A673 (cell line): ENCODE measurements at regions not wholly inside any gene's neighbourhood (a gene's known extent, or its start where the extent isn't known, plus 50 kb on each side); places are given as distances from the start of the nearest gene placed in this dataset.
A peak's percentile ranks its signal among the peaks of the same experiment; 100 is the strongest.
"Not testable (repeated sequence)": the region's sequence is repeated elsewhere in the genome, so short reads cannot be mapped to it uniquely, and the experiment has no call there.

Experiments used
- BruUV-seq: library from RNA; stranded (reverse); fragments of 400-500 nt; replicated peaks from 2 replicates; lab custom pipeline; 2021; lab: Mats Ljungman, UMichigan
- CTCF ChIA-PET: fragments of 300-600 bp; sonication (Branson Sonifier 250); formaldehyde crosslinking; loops from one replicate; lab custom pipeline; 2022; ENCODE audit warnings: antibody characterized with exemption; lab: Charles Lee
- POLR2A ChIA-PET: fragments of 300-600 bp; sonication (Branson Sonifier 250); formaldehyde crosslinking; loops from one replicate; lab custom pipeline; 2022; ENCODE audit warnings: antibody characterized with exemption; ENCODE audit not compliant: low non-redundant PET; lab: Charles Lee
- DNase-seq: peaks from one replicate; pipeline ENCODE4 v3.0.0-alpha.2; 2015; ENCODE audit warnings: low spot score
- H3K27ac ChIP-seq: fragments of 200-600 bp; sonication (generic); 2 replicates; pipeline ENCODE4 v1.5.1; 2016; ENCODE audit warnings: mixed run types, low read depth, mild to moderate bottlenecking, mixed read lengths, antibody characterized with exemption, low read length; ENCODE audit not compliant: poor library complexity, severe bottlenecking
- H3K27me3 ChIP-seq: fragments of 200-600 bp; sonication (generic); replicated peaks from 2 replicates; pipeline ENCODE4 v1.6.1; 2017; ENCODE audit warnings: mixed run types, low read depth, mild to moderate bottlenecking, mixed read lengths, antibody characterized with exemption, low read length; ENCODE audit not compliant: insufficient read depth, poor library complexity
- H3K36me3 ChIP-seq: fragments of 200-600 bp; sonication (generic); 2 replicates; pipeline ENCODE4 v1.6.1; 2016; ENCODE audit warnings: mixed run types, mild to moderate bottlenecking, mixed read lengths, antibody characterized with exemption, low read length; ENCODE audit not compliant: insufficient read depth, poor library complexity, severe bottlenecking
- H3K4me1 ChIP-seq: fragments of 200-600 bp; sonication (generic); 2 replicates; pipeline ENCODE4 v1.6.1; 2017; ENCODE audit warnings: mixed run types, mild to moderate bottlenecking, mixed read lengths, antibody characterized with exemption, low read length; ENCODE audit not compliant: insufficient read depth, poor library complexity, severe bottlenecking
- H3K4me3 ChIP-seq: fragments of 200-600 bp; sonication (generic); 2 replicates; pipeline ENCODE4 v1.5.1; 2016; ENCODE audit warnings: low read depth, mixed run types, mild to moderate bottlenecking, mixed read lengths, low read length; ENCODE audit not compliant: poor library complexity, severe bottlenecking
- H3K9me3 ChIP-seq: fragments of 200-600 bp; sonication (generic); 2 replicates; pipeline ENCODE4 v1.6.1; 2016; ENCODE audit warnings: mixed run types, low read depth, mild to moderate bottlenecking, mixed read lengths, antibody characterized with exemption, low read length; ENCODE audit not compliant: poor library complexity, severe bottlenecking
- EZH2 ChIP-seq: fragments of 200-600 bp; sonication (generic); IDR thresholded peaks from 2 replicates; pipeline ENCODE4 v1.6.1; 2017; ENCODE audit warnings: borderline replicate concordance, low read depth, mild to moderate bottlenecking, mixed read lengths, antibody characterized with exemption, low read length; ENCODE audit not compliant: poor library complexity, severe bottlenecking
- intact Hi-C: fragments of 100-400 bp; cut with micrococcal nuclease; formaldehyde crosslinking; loops from one replicate; pipeline ENCODE4 v1.10.0; 2022; ENCODE audit not compliant: unreplicated experiment
- TF ChIP-seq, protein P1 (sequence below): fragments of 300-800, 200-600 bp; sonication (generic); conservative IDR thresholded peaks from 2 replicates; pipeline ENCODE4 v1.5.1; 2017; ENCODE audit warnings: low read depth, mild to moderate bottlenecking, antibody characterized with exemption, low read length, moderate library complexity, mixed read lengths

DNA sequence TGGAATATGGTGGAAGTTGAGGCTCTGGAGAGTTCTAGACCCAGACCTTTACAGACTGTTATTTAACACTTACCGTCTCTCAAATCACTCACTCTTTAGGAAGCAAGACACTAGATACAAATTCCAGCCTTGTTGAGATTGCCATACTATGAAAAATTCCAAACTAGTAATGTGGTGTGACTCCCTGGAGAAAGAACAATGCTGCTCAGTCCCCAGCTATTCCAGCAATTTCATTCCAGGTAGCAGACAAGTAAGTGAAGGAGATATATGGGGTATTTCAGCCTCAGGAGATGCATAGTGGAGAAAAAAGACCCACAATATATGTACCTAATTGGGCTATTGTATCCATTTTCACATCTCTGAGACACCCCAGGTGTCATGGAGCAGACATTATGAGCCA, 678.9 kb upstream of the LMO3 start:
- no peak overlapping the region for H3K27ac ChIP-seq
- intact Hi-C loops = no loop called here
- BruUV-seq = no TSS peak
- no peak for DNase-seq
- H3K4me3 ChIP-seq = no peak overlapping the region
- ChIA-PET POLR2A (no interaction called here), CTCF (no interaction called here)
- H3K4me1 ChIP-seq = no peaks in the 10 kb centered on the region
- H3K27me3 ChIP-seq = no peaks in the 10 kb centered on the region
- peaks cover 12% of the 10 kb centered on the region for H3K9me3 ChIP-seq
- no peaks in the 10 kb centered on the region for H3K36me3 ChIP-seq
- TF ChIP-seq EZH2 = no peak
- TF ChIP-seq, protein P1, sequence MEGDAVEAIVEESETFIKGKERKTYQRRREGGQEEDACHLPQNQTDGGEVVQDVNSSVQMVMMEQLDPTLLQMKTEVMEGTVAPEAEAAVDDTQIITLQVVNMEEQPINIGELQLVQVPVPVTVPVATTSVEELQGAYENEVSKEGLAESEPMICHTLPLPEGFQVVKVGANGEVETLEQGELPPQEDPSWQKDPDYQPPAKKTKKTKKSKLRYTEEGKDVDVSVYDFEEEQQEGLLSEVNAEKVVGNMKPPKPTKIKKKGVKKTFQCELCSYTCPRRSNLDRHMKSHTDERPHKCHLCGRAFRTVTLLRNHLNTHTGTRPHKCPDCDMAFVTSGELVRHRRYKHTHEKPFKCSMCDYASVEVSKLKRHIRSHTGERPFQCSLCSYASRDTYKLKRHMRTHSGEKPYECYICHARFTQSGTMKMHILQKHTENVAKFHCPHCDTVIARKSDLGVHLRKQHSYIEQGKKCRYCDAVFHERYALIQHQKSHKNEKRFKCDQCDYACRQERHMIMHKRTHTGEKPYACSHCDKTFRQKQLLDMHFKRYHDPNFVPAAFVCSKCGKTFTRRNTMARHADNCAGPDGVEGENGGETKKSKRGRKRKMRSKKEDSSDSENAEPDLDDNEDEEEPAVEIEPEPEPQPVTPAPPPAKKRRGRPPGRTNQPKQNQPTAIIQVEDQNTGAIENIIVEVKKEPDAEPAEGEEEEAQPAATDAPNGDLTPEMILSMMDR = no peak

DNA sequence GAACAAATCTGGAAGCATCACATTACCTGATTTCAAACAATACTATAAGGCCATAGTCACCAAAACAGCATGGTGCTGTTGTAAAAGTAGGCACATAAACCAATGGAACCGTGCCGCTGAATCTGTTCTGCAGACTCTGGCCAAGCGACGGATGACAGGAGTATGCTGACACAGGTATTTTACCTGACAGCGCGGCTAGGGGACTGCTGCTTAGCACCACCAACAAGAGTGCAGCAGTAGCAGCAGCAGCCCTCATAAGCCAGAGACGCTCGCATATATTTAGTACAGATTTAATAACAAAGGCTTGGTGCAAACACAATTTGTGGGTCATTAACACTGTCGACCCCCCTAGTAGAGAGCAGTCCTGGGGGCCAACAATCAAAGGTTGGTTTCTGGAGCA, 677.6 kb upstream of the LMO3 start:
- H3K36me3 ChIP-seq = no peaks in the 10 kb centered on the region
- intact Hi-C loops = no loop called here
- no peak for DNase-seq
- H3K27ac ChIP-seq = no peak overlapping the region
- CTCF ChIA-PET = no interaction called here
- H3K4me1 ChIP-seq = no peaks in the 10 kb centered on the region
- BruUV-seq = no TSS peak
- TF ChIP-seq, protein P1 = no peak
- TF ChIP-seq EZH2 = no peak
- POLR2A ChIA-PET = no interaction called here
- H3K4me3 ChIP-seq = no peak overlapping the region
- peaks cover 12% of the 10 kb centered on the region for H3K9me3 ChIP-seq
- H3K27me3 ChIP-seq = no peaks in the 10 kb centered on the region

DNA sequence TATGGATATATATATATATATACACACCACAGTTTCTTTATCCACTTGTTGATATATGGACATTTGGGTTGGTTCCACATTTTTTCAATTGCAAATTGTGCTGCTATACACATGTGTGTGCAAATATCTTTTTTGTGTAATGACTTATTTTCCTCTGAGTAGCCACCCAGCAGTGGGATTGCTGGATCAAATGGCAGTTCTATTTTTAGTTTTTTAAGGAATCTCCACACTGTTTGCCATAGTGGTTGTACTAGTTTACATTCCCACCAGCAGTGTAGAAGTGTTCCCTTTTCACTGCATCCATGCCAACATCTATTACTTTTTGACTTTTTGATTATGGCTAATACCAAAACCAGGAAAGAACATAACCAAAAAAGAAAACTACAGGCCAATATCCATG, 676.2 kb upstream of the LMO3 start:
- DNase-seq, CTCF ChIA-PET, H3K4me1 ChIP-seq, H3K4me3 ChIP-seq, H3K36me3 ChIP-seq, POLR2A ChIA-PET, H3K27ac ChIP-seq, H3K27me3 ChIP-seq, intact Hi-C loops, H3K9me3 ChIP-seq, BruUV-seq: not testable (repeated sequence)

DNA sequence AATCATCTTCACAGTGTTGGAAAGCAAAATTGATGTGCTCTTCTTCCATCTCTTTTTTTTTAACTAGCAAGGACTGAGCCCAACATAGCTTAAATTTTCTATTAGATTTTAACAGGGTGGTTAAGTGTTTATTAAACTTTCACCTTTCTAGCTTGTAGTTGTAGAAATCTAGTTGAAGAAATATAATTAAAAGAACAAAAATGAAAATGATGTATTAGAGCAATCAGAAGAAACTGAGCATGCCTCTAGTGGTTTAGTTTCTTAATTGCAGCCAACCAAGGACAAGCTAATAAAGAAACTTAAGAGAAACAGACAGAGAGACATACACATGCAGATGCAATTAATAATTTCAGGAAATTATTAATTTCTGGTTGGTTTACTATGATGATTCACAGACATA, 673.0 kb upstream of the LMO3 start:
- intact Hi-C loops = no loop called here
- no peaks in the 10 kb centered on the region for H3K9me3 ChIP-seq
- no peaks in the 10 kb centered on the region for H3K4me1 ChIP-seq
- H3K27me3 ChIP-seq = no peaks in the 10 kb centered on the region
- no peak overlapping the region for H3K4me3 ChIP-seq
- no peaks in the 10 kb centered on the region for H3K36me3 ChIP-seq
- no TSS peak for BruUV-seq
- no peak for TF ChIP-seq EZH2
- TF ChIP-seq, protein P1 = peak; percentile 62
- ChIA-PET POLR2A (no interaction called here), CTCF (no interaction called here)
- DNase-seq = peak; percentile 9
- no peak overlapping the region for H3K27ac ChIP-seq
